ENCODE measurements at regions not wholly inside any gene's neighbourhood (a gene's known extent, or its start where the extent isn't known, plus 50 kb on each side); places are given as distances from the start of the nearest gene placed in this dataset.

GRCh38 chr10:107238275-107238674 lies 73.8 kb upstream of the SORCS1 start:
- CTCF ChIA-PET (ENCODE audit: partially characterized antibody), result interaction anchor here (0.6 kb wide), 1 partner anchor 154 kb away, joined by 3 read pairs; no protein-coding TSS in a partner anchor
- Histone ChIP-seq H3K4me1 (replicated peaks in 1 of 4; ENCODE audit: control insufficient read depth in 3 of 4, insufficient read depth in 4 of 4, low read length in 3 of 4) (no peaks in the 10 kb centered on the region), H3K9ac (replicated peaks in 1 of 4; ENCODE audit: extremely low read depth in 1 of 4, low read depth in 3 of 4, low read length in 3 of 4) (no peak overlapping the region), H3K27me3 (replicated peaks in 1 of 4; ENCODE audit: control insufficient read depth in 3 of 4, extremely low read depth in 1 of 4, insufficient read depth in 3 of 4, low read length in 3 of 4) (no peaks in the 10 kb centered on the region), H3K23me2 (ENCODE audit: low read depth, low read length) (no peaks in the 10 kb centered on the region), H2BK15ac (ENCODE audit: low read length) (no peak overlapping the region), H2BK5ac (ENCODE audit: low read depth, low read length) (no peak overlapping the region), H2BK12ac (ENCODE audit: low read depth, low read length) (no peak overlapping the region), H4K20me1 (replicated peaks in 1 of 2; ENCODE audit: control insufficient read depth in 1 of 2, insufficient read depth in 2 of 2, low read length in 2 of 2) (no peaks in the 10 kb centered on the region), H3K79me1 (ENCODE audit: low read depth, low read length) (no peaks in the 10 kb centered on the region), H3K18ac (ENCODE audit: extremely low read depth, low read length) (no peak overlapping the region), H3K23ac (ENCODE audit: insufficient read length) (no peak overlapping the region), H3K9me3 (ENCODE audit: insufficient read depth in 2 of 2, low read depth in 1 of 2, low read length in 1 of 2) (no peaks in the 10 kb centered on the region), H3K56ac (replicated peaks; ENCODE audit: insufficient read length, low read depth, low read length) (no peak overlapping the region), H4K8ac (ENCODE audit: extremely low read depth, insufficient read depth, low read length) (no peak overlapping the region), H2AK5ac (ENCODE audit: low read depth, low read length) (no peak overlapping the region), H3K14ac (ENCODE audit: insufficient read length) (no peak overlapping the region), H3K27ac (ENCODE audit: low read depth, low read length) (no peak overlapping the region), H3K4me3 (ENCODE audit: extremely low read depth in 1 of 4, insufficient read depth in 2 of 4, low read depth in 3 of 4, low read length in 4 of 4) (no peak overlapping the region), H2BK20ac (ENCODE audit: low read length) (no peak overlapping the region), H2AFZ (ENCODE audit: low read length) (no peak overlapping the region), H3K79me2 (ENCODE audit: control insufficient read depth in 1 of 2, insufficient read depth in 2 of 2, low read length in 2 of 2) (no peaks in the 10 kb centered on the region), H3K36me3 (ENCODE audit: control insufficient read depth in 2 of 4, insufficient read depth in 4 of 4, low read length in 3 of 4) (no peaks in the 10 kb centered on the region), H2BK120ac (replicated peaks; ENCODE audit: low read depth, low read length) (no peak overlapping the region), H3K4me2 (ENCODE audit: insufficient read depth in 1 of 2, low read depth in 2 of 2, low read length in 2 of 2) (no peak overlapping the region), H3K4ac (replicated peaks; ENCODE audit: insufficient read length, low read depth, low read length) (no peak overlapping the region), H4K5ac (ENCODE audit: insufficient read length, low read depth, low read length) (no peak overlapping the region), H4K91ac (replicated peaks; ENCODE audit: insufficient read length, low read length) (no peak overlapping the region)
- FAIRE-seq (no peak), DNase-seq (ENCODE audit: low read depth in 1 of 2, low spot score in 2 of 2) (no peak)
- 85% methylated on average over 4 of the region's 4 CpGs; no CpG with 5 or more reads in 1 of the 2 experiments for WGBS, 2 experiments (ENCODE audit: extremely low coverage in 1 of 2, insufficient coverage in 1 of 2, insufficient read length in 1 of 2, insufficient replicate concordance in 2 of 2, low coverage in 1 of 2, low lambda C conversion rate in 2 of 2, missing lambda C conversion rate in 1 of 2)
- TF ChIP-seq EP300 (IDR thresholded peaks at IDR 0.05; ENCODE audit: borderline replicate concordance in 1 of 2, low read depth in 2 of 2, low read length in 2 of 2) (no peak), ZNF274 (IDR thresholded peaks at IDR 0.05; ENCODE audit: borderline replicate concordance, extremely low read depth, low read length) (no peak), SUZ12 (IDR thresholded peaks at IDR 0.05; ENCODE audit: low read length) (no peak), POLR2A (IDR thresholded peaks at IDR 0.05; ENCODE audit: control extremely low read depth in 1 of 2, low read depth in 2 of 2, low read length in 2 of 2) (no peak), CHD2 (IDR thresholded peaks at IDR 0.05; ENCODE audit: low read length) (no peak), BCL11A (IDR thresholded peaks at IDR 0.05; ENCODE audit: low read depth in 2 of 2, low read length in 2 of 2) (no peak), SP2 (IDR thresholded peaks at IDR 0.05; ENCODE audit: low read length) (no peak), RFX5 (IDR thresholded peaks at IDR 0.05; ENCODE audit: borderline replicate concordance, low read depth, low read length) (no peak), JUN (IDR thresholded peaks at IDR 0.05; ENCODE audit: low read depth, low read length) (no peak), CBX5 (IDR thresholded peaks at IDR 0.05; ENCODE audit: low read depth, low read length) (no peak), GABPA (IDR thresholded peaks at IDR 0.05; ENCODE audit: borderline replicate concordance, insufficient read depth, low read length) (no peak), RBBP5 (IDR thresholded peaks at IDR 0.05; ENCODE audit: borderline replicate concordance, low read depth, low read length) (no peak), BACH1 (IDR thresholded peaks at IDR 0.05; ENCODE audit: low read length) (no peak)
- POLR2A ChIA-PET (ENCODE audit: partially characterized antibody), result no interaction called here
